H1 (cell line): ENCODE measurements at regions not wholly inside any gene's neighbourhood (a gene's known extent, or its start where the extent isn't known, plus 50 kb on each side); places are given as distances from the start of the nearest gene placed in this dataset.
A peak's percentile ranks its signal among the peaks of the same experiment; 100 is the strongest.

Experiments used
- CTCF ChIA-PET: fragments of 300-600 bp; sonication (Branson Sonifier 250); formaldehyde crosslinking; loops from one replicate; lab custom pipeline; 2021; ENCODE audit not compliant: partially characterized antibody; lab: Charles Lee
- POLR2A ChIA-PET: fragments of 300-600 bp; sonication (Branson Sonifier 250); formaldehyde crosslinking; loops from one replicate; lab custom pipeline; 2021; ENCODE audit warnings: inconsistent platforms; ENCODE audit not compliant: partially characterized antibody; lab: Charles Lee
- DNase-seq, 2 experiments: peaks; one replicate each; pipeline versions ENCODE4 v3.0.0 to v3.0.0-alpha.2; 2010 to 2022; ENCODE audit warnings: low spot score in 2 of 2, low read depth in 1 of 2, mixed read lengths in 1 of 2
- FAIRE-seq: peaks from 2 replicates; lab custom pipeline; 2011; peaks lifted over from hg19 to GRCh38; lab: Jason Lieb, UNC
- H2AFZ ChIP-seq: 2 replicates; pipeline ENCODE4 v1.8.1; 2012; ENCODE audit warnings: low read length, inconsistent platforms
- H2AK5ac ChIP-seq: 2 replicates; pipeline ENCODE4 v1.6.1; 2013; ENCODE audit warnings: low read depth, low read length
- H2BK120ac ChIP-seq: replicated peaks from 2 replicates; pipeline ENCODE3; 2013; ENCODE audit warnings: low read depth, low read length, inconsistent platforms
- H2BK12ac ChIP-seq: 2 replicates; pipeline ENCODE4 v1.6.1; 2013; ENCODE audit warnings: low read depth, low read length
- H2BK15ac ChIP-seq: 2 replicates; pipeline ENCODE4 v1.6.1; 2013; ENCODE audit warnings: low read length
- H2BK20ac ChIP-seq: 2 replicates; pipeline ENCODE4 v1.6.1; 2013; ENCODE audit warnings: low read length
- H2BK5ac ChIP-seq: 2 replicates; pipeline ENCODE4 v1.6.1; 2013; ENCODE audit warnings: low read depth, low read length
- H3K14ac ChIP-seq: 2 replicates; pipeline ENCODE4 v1.6.1; 2013; ENCODE audit warnings: inconsistent platforms; ENCODE audit not compliant: insufficient read length
- H3K18ac ChIP-seq: 2 replicates; pipeline ENCODE4 v1.6.1; 2013; ENCODE audit warnings: low read length; ENCODE audit errors: extremely low read depth
- H3K23ac ChIP-seq: 2 replicates; pipeline ENCODE4 v1.6.1; 2013; ENCODE audit warnings: inconsistent platforms; ENCODE audit not compliant: insufficient read length
- H3K23me2 ChIP-seq: 2 replicates; pipeline ENCODE4 v1.6.1; 2013; ENCODE audit warnings: low read depth, low read length
- H3K27ac ChIP-seq: 2 replicates; pipeline ENCODE4 v1.6.1; 2011; ENCODE audit warnings: low read depth, low read length, inconsistent platforms
- H3K27me3 ChIP-seq, 4 experiments: replicated peaks in 1 of 4; 1 replicate in 1 of 4; 2 replicates in 3 of 4; pipeline versions ENCODE4 v1.6.1 to v1.8.1; 2011 to 2013; ENCODE audit warnings: low read length in 3 of 4, mild to moderate bottlenecking in 3 of 4, inconsistent platforms in 2 of 4, mixed read lengths in 2 of 4, moderate library complexity in 1 of 4; ENCODE audit not compliant: control insufficient read depth in 3 of 4, insufficient read depth in 3 of 4; ENCODE audit errors: extremely low read depth in 1 of 4
- H3K36me3 ChIP-seq, 4 experiments: 2 replicates each; pipeline versions ENCODE4 v1.6.1 to v1.8.1; 2011 to 2013; ENCODE audit warnings: mild to moderate bottlenecking in 4 of 4, low read length in 3 of 4, moderate library complexity in 2 of 4, control low read depth in 1 of 4, inconsistent platforms in 1 of 4; ENCODE audit not compliant: insufficient read depth in 4 of 4, control insufficient read depth in 2 of 4
- H3K4ac ChIP-seq: replicated peaks from 2 replicates; pipeline ENCODE3; 2013; ENCODE audit warnings: low read length, low read depth, mixed read lengths, inconsistent platforms; ENCODE audit not compliant: insufficient read length
- H3K4me1 ChIP-seq, 4 experiments: replicated peaks in 1 of 4; 1 replicate in 1 of 4; 2 replicates in 3 of 4; pipeline versions ENCODE4 v1.6.1 to v1.8.1; 2011 to 2013; ENCODE audit warnings: low read length in 3 of 4, inconsistent platforms in 2 of 4, mixed read lengths in 1 of 4; ENCODE audit not compliant: insufficient read depth in 4 of 4, control insufficient read depth in 3 of 4
- H3K4me2 ChIP-seq, 2 experiments: 2 replicates each; pipeline versions ENCODE4 v1.6.1 to v1.8.1; 2011 to 2013; ENCODE audit warnings: low read depth in 2 of 2, low read length in 2 of 2, control low read depth in 1 of 2, inconsistent platforms in 1 of 2, mild to moderate bottlenecking in 1 of 2; ENCODE audit not compliant: insufficient read depth in 1 of 2
- H3K4me3 ChIP-seq, 4 experiments: fragments of 200-600, 300-600 bp in 1 of 4; sonication (generic), shearing (Covaris generic), sonication (Bioruptor Twin) in 1 of 4; 2 replicates each; pipeline versions ENCODE4 v1.5.1 to v1.8.1; 2011 to 2016; ENCODE audit warnings: low read length in 4 of 4, low read depth in 3 of 4, control low read depth in 2 of 4, inconsistent platforms in 2 of 4, mild to moderate bottlenecking in 2 of 4, mixed read lengths in 1 of 4, moderate library complexity in 1 of 4; ENCODE audit not compliant: insufficient read depth in 2 of 4; ENCODE audit errors: extremely low read depth in 1 of 4
- H3K56ac ChIP-seq: replicated peaks from 2 replicates; pipeline ENCODE3; 2013; ENCODE audit warnings: low read depth, mild to moderate bottlenecking, mixed read lengths, low read length, inconsistent platforms; ENCODE audit not compliant: insufficient read length
- H3K79me1 ChIP-seq: 2 replicates; pipeline ENCODE4 v1.6.1; 2013; ENCODE audit warnings: low read depth, low read length, control low read depth
- H3K79me2 ChIP-seq, 2 experiments: 2 replicates each; pipeline versions ENCODE4 v1.6.1 to v1.8.1; 2012 to 2013; ENCODE audit warnings: low read length in 2 of 2, mild to moderate bottlenecking in 2 of 2, inconsistent platforms in 1 of 2; ENCODE audit not compliant: insufficient read depth in 2 of 2, control insufficient read depth in 1 of 2
- H3K9ac ChIP-seq, 4 experiments: replicated peaks in 1 of 4; 1 replicate in 1 of 4; 2 replicates in 3 of 4; pipeline versions ENCODE4 v1.6.1 to v1.8.1; 2011 to 2013; ENCODE audit warnings: low read depth in 3 of 4, low read length in 3 of 4, control low read depth in 2 of 4, mild to moderate bottlenecking in 2 of 4, moderate library complexity in 2 of 4, inconsistent platforms in 1 of 4; ENCODE audit errors: extremely low read depth in 1 of 4
- H3K9me3 ChIP-seq, 2 experiments: 2 replicates each; pipeline versions ENCODE4 v1.6.1 to v1.8.1; 2012 to 2013; ENCODE audit warnings: mild to moderate bottlenecking in 2 of 2, moderate library complexity in 2 of 2, control low read depth in 1 of 2, inconsistent platforms in 1 of 2, low read depth in 1 of 2, low read length in 1 of 2, mixed read lengths in 1 of 2; ENCODE audit not compliant: insufficient read depth in 2 of 2
- H4K20me1 ChIP-seq, 2 experiments: replicated peaks in 1 of 2; 2 replicates each; pipeline versions ENCODE3 to v1.8.1; 2011 to 2013; ENCODE audit warnings: inconsistent platforms in 2 of 2, low read length in 2 of 2, mild to moderate bottlenecking in 1 of 2; ENCODE audit not compliant: insufficient read depth in 2 of 2, control insufficient read depth in 1 of 2
- H4K5ac ChIP-seq: 2 replicates; pipeline ENCODE4 v1.6.1; 2013; ENCODE audit warnings: low read length, low read depth, mixed read lengths, inconsistent platforms; ENCODE audit not compliant: insufficient read length
- H4K8ac ChIP-seq: 2 replicates; pipeline ENCODE4 v1.8.0; 2013; ENCODE audit warnings: mild to moderate bottlenecking, moderate library complexity, low read length, inconsistent platforms; ENCODE audit not compliant: insufficient read depth; ENCODE audit errors: extremely low read depth
- H4K91ac ChIP-seq: replicated peaks from 2 replicates; pipeline ENCODE3; 2013; ENCODE audit warnings: low read length, mixed read lengths, inconsistent platforms; ENCODE audit not compliant: insufficient read length
- ASH2L ChIP-seq: fragments of 200-600, 300-600 bp; sonication (generic); IDR thresholded peaks from one replicate; pipeline ENCODE4 v1.7.1; 2017; ENCODE audit warnings: low read length
- WGBS, 2 experiments: shearing (Covaris generic) in 1 of 2; methylation state at CpG; one replicate each; pipeline versions ENCODE4 v1.1.6 to v1.1.7; 2013 to 2015; ENCODE audit warnings: low lambda C conversion rate in 2 of 2, mixed read lengths in 2 of 2, inconsistent platforms in 1 of 2, low coverage in 1 of 2, missing lambda C conversion rate in 1 of 2; ENCODE audit not compliant: insufficient replicate concordance in 2 of 2, insufficient coverage in 1 of 2, insufficient read length in 1 of 2; ENCODE audit errors: extremely low coverage in 1 of 2, missing lambda C conversion rate in 1 of 2; 5-methylcytosine and 5-hydroxymethylcytosine counted together

GRCh38 chr5:92332039-92332438 lies 948.9 kb upstream of the ARRDC3 start:
- H3K56ac ChIP-seq, result no peak overlapping the region
- H3K79me1 ChIP-seq, result no peaks in the 10 kb centered on the region
- no peak overlapping the region for H4K91ac ChIP-seq
- H2AFZ ChIP-seq, result peak overlapping the region; percentile 65; the same call in 1 of the 2 replicates
- no peak for DNase-seq
- H4K20me1 ChIP-seq, result no peaks in the 10 kb centered on the region
- H3K4me3 ChIP-seq, result no peak overlapping the region
- no peaks in the 10 kb centered on the region for H3K27me3 ChIP-seq
- H3K4ac ChIP-seq, result no peak overlapping the region
- H3K9me3 ChIP-seq, result no peaks in the 10 kb centered on the region
- no peaks in the 10 kb centered on the region for H3K36me3 ChIP-seq
- no peak overlapping the region for H3K23ac ChIP-seq
- no peak for TF ChIP-seq ASH2L
- H3K14ac ChIP-seq, result no peak overlapping the region
- no peak overlapping the region for H3K27ac ChIP-seq
- H2BK12ac ChIP-seq, result no peak overlapping the region
- CTCF ChIA-PET, result interaction anchor here (0.7 to 1.3 kb wide), 3 partner anchors 24 to 690 kb away, joined by 3 read pairs; no protein-coding TSS in a partner anchor
- no peak overlapping the region for H2BK5ac ChIP-seq
- FAIRE-seq, result no peak
- H4K5ac ChIP-seq, result no peak overlapping the region
- H3K23me2 ChIP-seq, result no peaks in the 10 kb centered on the region
- H3K79me2 ChIP-seq, result no peaks in the 10 kb centered on the region
- POLR2A ChIA-PET, result no interaction called here
- no peak overlapping the region for H2BK20ac ChIP-seq
- no peaks in the 10 kb centered on the region for H3K4me1 ChIP-seq
- 93% methylated on average over 2 of the region's 2 CpGs; no CpG with 5 or more reads in 1 of the 2 experiments for WGBS, 2 experiments
- no peak overlapping the region for H2BK15ac ChIP-seq
- no peak overlapping the region for H2AK5ac ChIP-seq
- H3K4me2 ChIP-seq, result no peak overlapping the region
- no peak overlapping the region for H3K18ac ChIP-seq
- no peak overlapping the region for H3K9ac ChIP-seq
- H4K8ac ChIP-seq, result no peak overlapping the region
- no peak overlapping the region for H2BK120ac ChIP-seq
